PC-3 (cell line): ENCODE measurements at regions not wholly inside any gene's neighbourhood (a gene's known extent, or its start where the extent isn't known, plus 50 kb on each side); places are given as distances from the start of the nearest gene placed in this dataset.

Experiments
- ATAC-seq: fragments of 200-7000 bp; cut with Tn5 transposase; 2 replicates; pipeline ENCODE4 v1.9.1; 2020; ENCODE audit warnings: mild to moderate bottlenecking, moderate library complexity
- BruUV-seq: library from RNA; stranded (reverse); fragments of 400-500 nt; replicated peaks from 2 replicates; lab custom pipeline; 2021; lab: Mats Ljungman, UMichigan
- CTCF ChIA-PET: fragments of 300-600 bp; sonication (Branson Sonifier 250); formaldehyde crosslinking; loops from one replicate; lab custom pipeline; 2022; ENCODE audit warnings: antibody characterized with exemption; lab: Charles Lee
- POLR2A ChIA-PET: fragments of 300-600 bp; sonication (Branson Sonifier 250); formaldehyde crosslinking; loops from one replicate; lab custom pipeline; 2022; ENCODE audit warnings: antibody characterized with exemption; ENCODE audit not compliant: unreplicated experiment; lab: Charles Lee
- DNase-seq: peaks from one replicate; pipeline ENCODE4 v3.0.0-alpha.2; 2015
- H2AFZ ChIP-seq: fragments of 300-600 bp; sonication (generic); 2 replicates; pipeline ENCODE4 v1.6.0; 2016; ENCODE audit warnings: antibody characterized with exemption, low read length
- H3F3A ChIP-seq: fragments of 300-600 bp; sonication (generic); one replicate; pipeline ENCODE4 v1.6.0; 2017; ENCODE audit warnings: antibody characterized with exemption, low read length, control low read depth, mild to moderate bottlenecking; ENCODE audit not compliant: unreplicated experiment
- H3K27ac ChIP-seq: fragments of 300-600 bp; sonication (generic); 2 replicates; pipeline ENCODE4 v1.5.1; 2016; ENCODE audit warnings: mild to moderate bottlenecking, low read length
- H3K27me3 ChIP-seq: fragments of 300-600 bp; sonication (generic); 2 replicates; pipeline ENCODE4 v1.6.1; 2016; ENCODE audit warnings: low read length, mixed read lengths
- H3K36me3 ChIP-seq: fragments of 300-600 bp; sonication (generic); 2 replicates; pipeline ENCODE4 v1.6.1; 2016; ENCODE audit warnings: low read depth, mixed run types, low read length, mixed read lengths
- H3K4me1 ChIP-seq: fragments of 300-600 bp; sonication (generic); 2 replicates; pipeline ENCODE4 v1.5.1; 2016; ENCODE audit warnings: low read length; ENCODE audit not compliant: insufficient read depth
- H3K4me2 ChIP-seq: fragments of 300-600 bp; sonication (generic); 2 replicates; pipeline ENCODE4 v1.6.0; 2016; ENCODE audit warnings: low read length
- H3K4me3 ChIP-seq: fragments of 300-600 bp; sonication (generic); 2 replicates; pipeline ENCODE4 v1.5.1; 2016; ENCODE audit warnings: mild to moderate bottlenecking, low read length, mixed read lengths
- H3K79me2 ChIP-seq: fragments of 300-600 bp; sonication (generic); 2 replicates; pipeline ENCODE4 v1.6.1; 2017; ENCODE audit warnings: low read length, mixed read lengths
- H3K9ac ChIP-seq: fragments of 300-600 bp; sonication (generic); 2 replicates; pipeline ENCODE4 v1.6.0; 2016; ENCODE audit warnings: mild to moderate bottlenecking, low read length
- H3K9me2 ChIP-seq: fragments of 300-600 bp; sonication (generic); replicated peaks from 2 replicates; pipeline ENCODE4 v1.6.1; 2016; ENCODE audit warnings: mixed run types, low read length, mixed read lengths
- H3K9me3 ChIP-seq: fragments of 300-600 bp; sonication (generic); 2 replicates; pipeline ENCODE4 v1.6.1; 2016; ENCODE audit warnings: low read length, mixed read lengths
- H4K20me1 ChIP-seq: fragments of 300-600 bp; sonication (generic); 2 replicates; pipeline ENCODE4 v1.6.1; 2016; ENCODE audit warnings: low read length, mixed read lengths
- EZH2 ChIP-seq: fragments of 300-600 bp; sonication (generic); IDR thresholded peaks from one replicate; pipeline ENCODE4 v1.6.1; 2017; ENCODE audit warnings: antibody characterized with exemption, mild to moderate bottlenecking, low read length; ENCODE audit not compliant: unreplicated experiment
- EZH2phosphoT487 ChIP-seq: fragments of 300-600 bp; sonication (generic); IDR thresholded peaks from 2 replicates; pipeline ENCODE4 v1.6.1; 2018; ENCODE audit warnings: mild to moderate bottlenecking, antibody characterized with exemption, low read length, borderline replicate concordance
- intact Hi-C: fragments of 100-400 bp; cut with micrococcal nuclease; formaldehyde crosslinking; loops from 2 replicates; pipeline ENCODE4 v1.9.0; 2023
- TF ChIP-seq, protein P1 (sequence below): fragments of 300-600 bp; sonication (generic); conservative IDR thresholded peaks from 2 replicates; pipeline ENCODE4 v1.5.1; 2017; ENCODE audit warnings: antibody characterized with exemption, low read depth, mild to moderate bottlenecking, low read length

DNA sequence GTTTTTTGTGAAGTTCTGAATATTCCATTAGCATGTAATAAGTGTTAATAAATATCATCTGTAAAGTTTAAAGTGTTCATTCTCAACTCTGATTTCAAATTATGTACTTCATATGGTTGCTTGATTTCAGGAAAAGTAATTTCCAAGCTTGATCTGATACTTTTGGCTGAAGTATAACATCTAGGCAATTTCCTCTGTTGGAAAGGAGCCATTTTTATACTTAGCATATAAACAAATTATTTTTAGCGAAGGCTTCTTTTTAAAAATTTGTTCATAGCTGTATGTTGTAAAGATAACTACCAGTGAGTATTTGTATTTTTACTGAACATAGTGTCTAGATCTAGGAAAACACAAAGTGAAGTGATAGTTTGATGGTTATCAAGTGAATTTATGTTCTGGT, 153.4 kb upstream of the TMTC2 start:
- Histone ChIP-seq H3K9me3 (no peaks in the 10 kb centered on the region), H3K9ac (no peak overlapping the region), H3K79me2 (no peaks in the 10 kb centered on the region), H3K27ac (no peak overlapping the region), H3K36me3 (no peaks in the 10 kb centered on the region), H3K9me2 (no peaks in the 10 kb centered on the region), H3K27me3 (no peaks in the 10 kb centered on the region), H3F3A (no peaks in the 10 kb centered on the region), H3K4me1 (no peaks in the 10 kb centered on the region), H4K20me1 (no peaks in the 10 kb centered on the region), H3K4me2 (no peak overlapping the region), H3K4me3 (no peak overlapping the region), H2AFZ (no peak overlapping the region)
- no peak for ATAC-seq
- DNase-seq = no peak
- ChIA-PET POLR2A (no interaction called here), CTCF (no interaction called here)
- no peak for TF ChIP-seq EZH2
- TF ChIP-seq, protein P1, sequence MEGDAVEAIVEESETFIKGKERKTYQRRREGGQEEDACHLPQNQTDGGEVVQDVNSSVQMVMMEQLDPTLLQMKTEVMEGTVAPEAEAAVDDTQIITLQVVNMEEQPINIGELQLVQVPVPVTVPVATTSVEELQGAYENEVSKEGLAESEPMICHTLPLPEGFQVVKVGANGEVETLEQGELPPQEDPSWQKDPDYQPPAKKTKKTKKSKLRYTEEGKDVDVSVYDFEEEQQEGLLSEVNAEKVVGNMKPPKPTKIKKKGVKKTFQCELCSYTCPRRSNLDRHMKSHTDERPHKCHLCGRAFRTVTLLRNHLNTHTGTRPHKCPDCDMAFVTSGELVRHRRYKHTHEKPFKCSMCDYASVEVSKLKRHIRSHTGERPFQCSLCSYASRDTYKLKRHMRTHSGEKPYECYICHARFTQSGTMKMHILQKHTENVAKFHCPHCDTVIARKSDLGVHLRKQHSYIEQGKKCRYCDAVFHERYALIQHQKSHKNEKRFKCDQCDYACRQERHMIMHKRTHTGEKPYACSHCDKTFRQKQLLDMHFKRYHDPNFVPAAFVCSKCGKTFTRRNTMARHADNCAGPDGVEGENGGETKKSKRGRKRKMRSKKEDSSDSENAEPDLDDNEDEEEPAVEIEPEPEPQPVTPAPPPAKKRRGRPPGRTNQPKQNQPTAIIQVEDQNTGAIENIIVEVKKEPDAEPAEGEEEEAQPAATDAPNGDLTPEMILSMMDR = no peak
- TF ChIP-seq EZH2phosphoT487 = no peak
- intact Hi-C loops = no loop called here
- no TSS peak for BruUV-seq

DNA sequence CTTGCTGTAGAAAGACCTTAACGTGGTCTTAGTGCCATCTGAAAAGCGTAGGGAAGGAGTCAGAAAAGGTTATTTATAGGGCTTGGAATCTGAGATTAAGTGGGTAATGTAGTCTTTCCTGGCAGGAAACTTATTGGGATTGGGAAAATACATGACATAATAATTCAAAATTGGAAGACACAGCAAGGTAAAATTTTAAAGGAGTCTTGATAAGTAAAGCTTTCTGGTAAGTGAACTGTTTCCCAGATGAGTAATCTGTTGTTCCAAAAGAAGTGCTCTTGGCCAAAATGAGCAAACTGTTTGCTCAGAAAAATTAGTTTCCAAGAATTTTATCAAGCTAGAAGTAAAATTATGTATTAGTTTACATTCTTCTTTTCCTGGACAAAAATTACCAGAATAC, 149.3 kb upstream of the TMTC2 start:
- Histone ChIP-seq H3K9me2 (no peaks in the 10 kb centered on the region), H3K27ac (no peak overlapping the region), H3K4me3 (no peak overlapping the region), H3K9me3 (no peaks in the 10 kb centered on the region), H2AFZ (no peak overlapping the region), H3K79me2 (no peaks in the 10 kb centered on the region), H3F3A (no peaks in the 10 kb centered on the region), H3K4me1 (no peaks in the 10 kb centered on the region), H3K4me2 (no peak overlapping the region), H3K36me3 (no peaks in the 10 kb centered on the region), H4K20me1 (no peaks in the 10 kb centered on the region), H3K27me3 (no peaks in the 10 kb centered on the region), H3K9ac (no peak overlapping the region)
- no peak for ATAC-seq
- intact Hi-C loops = no loop called here
- ChIA-PET POLR2A (no interaction called here), CTCF (no interaction called here)
- DNase-seq = no peak
- TF ChIP-seq EZH2 = no peak
- TF ChIP-seq, protein P1 = no peak
- TF ChIP-seq EZH2phosphoT487 = no peak
- BruUV-seq = no TSS peak

GRCh38 chr12:82554529-82554928, 132.2 kb upstream of the TMTC2 start:
- Histone ChIP-seq H2AFZ (no peak overlapping the region), H3K4me1 (peaks cover 4% of the 10 kb centered on the region; the same call in 1 of the 2 replicates), H3K4me3 (no peak overlapping the region), H3K9ac (no peak overlapping the region), H3K27me3 (no peaks in the 10 kb centered on the region), H3K79me2 (no peaks in the 10 kb centered on the region), H3F3A (no peaks in the 10 kb centered on the region), H3K9me2 (no peaks in the 10 kb centered on the region), H3K4me2 (no peak overlapping the region), H3K36me3 (no peaks in the 10 kb centered on the region), H3K27ac (no peak overlapping the region), H3K9me3 (no peaks in the 10 kb centered on the region), H4K20me1 (no peaks in the 10 kb centered on the region)
- intact Hi-C loops = no loop called here
- ATAC-seq (no peak), DNase-seq (no peak)
- no peak for TF ChIP-seq EZH2phosphoT487
- TF ChIP-seq EZH2 = no peak
- TF ChIP-seq, protein P1 = no peak
- BruUV-seq = no TSS peak
- ChIA-PET CTCF (no interaction called here), POLR2A (no interaction called here)
